ENCODE measurements at regions not wholly inside any gene's neighbourhood (a gene's known extent, or its start where the extent isn't known, plus 50 kb on each side); places are given as distances from the start of the nearest gene placed in this dataset.

DNA sequence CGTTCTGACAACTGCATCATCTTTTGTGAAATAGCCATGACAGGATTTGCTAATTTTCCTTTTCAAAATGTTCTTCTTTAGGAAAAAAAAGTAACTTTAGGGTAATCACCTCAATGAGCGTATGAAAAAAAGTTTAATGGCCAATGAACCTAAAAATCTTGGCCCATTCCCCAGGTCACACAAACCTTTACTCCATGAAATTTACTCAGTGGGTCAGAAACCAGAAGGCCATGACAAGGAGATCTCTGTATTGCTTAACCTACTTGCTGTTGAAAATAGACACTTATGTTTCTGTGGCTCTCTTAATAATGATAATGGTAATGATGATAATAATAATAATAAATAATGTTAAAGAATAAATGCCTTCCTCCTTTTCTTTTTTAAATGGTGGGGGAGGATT, 180.8 kb upstream of the IRX3 start:
- FAIRE-seq: no peak

DNA sequence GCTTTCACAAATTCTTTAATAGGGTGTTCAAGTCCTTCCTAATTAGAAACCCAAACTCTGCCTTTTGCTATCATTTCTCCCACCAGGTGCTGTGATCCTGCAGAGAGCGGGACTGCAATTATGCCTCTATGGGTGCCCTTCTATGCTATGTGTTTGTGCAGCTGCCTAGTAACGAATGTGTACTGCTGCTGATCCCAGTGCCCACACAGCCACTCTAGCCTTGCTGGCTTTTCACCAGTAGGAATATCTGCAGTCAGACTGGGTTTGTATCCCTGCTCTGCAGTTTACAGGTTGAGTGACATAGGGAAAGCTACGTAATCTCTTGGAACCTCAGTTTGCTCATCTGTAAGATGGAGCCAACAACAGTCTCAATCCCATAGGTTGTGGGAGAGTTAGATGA, 179.6 kb upstream of the IRX3 start:
- no peak for FAIRE-seq

DNA sequence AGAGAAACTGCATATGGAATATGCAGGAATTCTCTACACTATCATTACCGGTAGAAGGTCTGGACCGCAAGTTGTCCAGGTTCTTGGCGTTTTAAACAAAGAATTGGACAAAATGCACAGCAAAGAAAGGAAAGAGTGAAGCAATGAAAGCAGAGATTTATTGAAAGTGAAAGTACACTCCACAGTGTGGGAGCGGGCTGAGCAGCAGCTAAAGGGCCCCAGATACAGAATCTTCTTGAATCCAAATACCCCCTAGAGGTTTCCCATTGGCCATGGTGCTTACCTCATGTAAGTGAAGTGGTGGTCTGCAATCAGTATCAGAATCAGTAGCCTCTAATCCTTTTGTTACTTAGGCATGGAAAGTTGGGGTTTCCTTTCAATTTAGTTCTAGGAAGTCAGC, 178.5 kb upstream of the IRX3 start:
- no peak for FAIRE-seq

DNA sequence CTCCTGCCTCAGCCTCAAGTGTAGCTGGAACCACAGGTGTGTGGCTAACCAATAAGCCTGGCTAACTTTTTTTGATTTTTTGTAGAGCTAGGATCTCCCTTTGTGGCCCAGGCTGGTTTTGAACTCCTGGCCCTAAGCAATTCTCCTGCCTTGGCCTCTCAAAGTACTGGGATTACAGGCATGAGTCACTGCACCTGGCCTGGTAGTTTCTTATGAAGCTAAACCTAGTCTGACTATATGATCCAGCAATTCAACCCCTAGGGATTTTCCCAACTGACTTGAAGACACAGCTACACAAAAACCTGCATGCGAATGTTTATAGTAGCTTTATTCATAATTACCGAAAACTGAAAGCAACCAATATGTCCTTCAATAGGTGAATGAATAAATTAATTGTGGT, 176.2 kb upstream of the IRX3 start:
- FAIRE-seq: no peak

DNA sequence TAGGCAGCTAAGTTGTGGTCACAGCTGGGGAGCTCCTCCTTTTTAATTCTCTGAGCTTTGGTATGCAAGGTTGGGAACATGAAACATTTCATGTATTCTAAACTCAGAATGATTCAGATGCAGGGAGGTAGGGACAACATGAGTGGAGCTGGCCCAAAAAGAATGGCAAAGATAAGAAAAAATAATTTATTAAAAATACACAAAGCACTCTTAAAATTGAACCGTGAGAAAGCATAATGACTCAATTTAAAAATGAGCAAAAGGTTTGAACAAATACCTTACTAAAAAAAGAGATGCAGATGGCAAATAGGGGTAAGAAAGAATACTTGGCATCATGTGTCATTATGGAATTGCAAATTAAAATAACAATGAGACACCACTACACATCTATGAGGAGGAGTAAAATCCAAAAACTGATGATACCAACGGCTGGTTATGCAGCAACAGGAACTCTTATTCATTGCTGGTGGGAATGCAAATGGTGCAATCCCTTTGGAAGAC, 175.6 kb upstream of the IRX3 start:
- FAIRE-seq: no peak

DNA sequence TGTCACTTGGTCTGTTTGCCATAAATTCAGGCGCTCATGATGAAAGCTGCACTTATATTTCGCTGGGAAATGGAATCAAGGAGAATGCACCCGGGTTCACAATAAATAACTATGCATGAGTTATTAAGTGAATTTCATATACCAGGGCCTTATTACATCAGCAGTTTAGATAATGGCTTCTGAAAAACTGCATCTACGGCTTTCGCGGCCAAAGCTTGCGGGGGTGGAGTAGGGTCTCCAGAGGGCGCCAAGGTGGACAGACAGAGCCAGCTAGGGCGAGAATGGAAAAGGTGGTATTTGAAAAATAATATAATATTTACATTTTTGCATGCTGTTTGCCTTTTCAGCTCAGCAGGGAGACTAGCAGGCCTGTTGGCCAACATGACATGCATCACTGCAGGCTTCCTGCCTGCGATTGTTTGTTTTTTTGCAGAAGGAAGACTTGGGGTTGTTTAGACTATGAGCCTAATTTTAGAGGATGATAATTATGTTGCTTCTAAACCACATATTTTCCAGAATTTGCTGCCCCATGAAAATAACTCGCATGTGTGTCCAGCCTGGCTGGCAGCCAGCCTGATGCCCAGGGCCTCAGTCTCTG, 173.8 kb upstream of the IRX3 start:
- no peak for FAIRE-seq

DNA sequence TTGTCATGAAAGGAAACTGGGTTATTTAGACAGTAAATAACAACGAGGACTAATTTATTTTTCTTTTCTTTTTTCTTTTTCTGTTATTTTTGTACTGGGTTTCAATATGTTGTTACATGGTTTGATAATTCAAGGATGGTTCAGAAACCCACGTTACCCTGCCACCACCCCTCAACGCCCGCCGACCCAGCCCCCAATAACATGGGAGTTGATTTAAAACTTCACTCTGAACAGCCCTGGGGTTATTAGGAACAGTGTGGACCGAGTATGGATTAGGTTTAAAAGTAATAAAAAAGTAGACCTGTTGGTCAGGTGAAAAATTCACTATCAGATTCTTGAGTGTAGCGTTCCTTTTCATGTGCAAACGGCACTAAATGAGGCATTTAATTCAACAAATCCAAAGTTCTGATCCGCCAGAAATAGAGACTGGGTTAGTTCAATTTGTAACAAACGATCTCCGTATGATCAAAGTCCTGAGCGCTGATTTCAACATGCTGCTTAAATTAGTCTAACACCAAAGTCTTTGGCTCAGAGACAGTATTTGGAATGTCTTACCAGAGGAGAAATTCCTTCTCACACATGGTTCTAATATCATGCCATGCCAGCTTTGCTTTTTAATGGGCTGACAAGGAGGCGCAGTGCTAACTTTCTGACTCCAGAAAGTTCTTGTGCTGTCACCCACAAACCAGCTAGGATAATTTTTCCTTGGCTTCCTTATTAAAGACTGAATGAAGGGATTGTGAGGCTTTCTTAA, 173.1 kb upstream of the IRX3 start:
- no peak for FAIRE-seq

DNA sequence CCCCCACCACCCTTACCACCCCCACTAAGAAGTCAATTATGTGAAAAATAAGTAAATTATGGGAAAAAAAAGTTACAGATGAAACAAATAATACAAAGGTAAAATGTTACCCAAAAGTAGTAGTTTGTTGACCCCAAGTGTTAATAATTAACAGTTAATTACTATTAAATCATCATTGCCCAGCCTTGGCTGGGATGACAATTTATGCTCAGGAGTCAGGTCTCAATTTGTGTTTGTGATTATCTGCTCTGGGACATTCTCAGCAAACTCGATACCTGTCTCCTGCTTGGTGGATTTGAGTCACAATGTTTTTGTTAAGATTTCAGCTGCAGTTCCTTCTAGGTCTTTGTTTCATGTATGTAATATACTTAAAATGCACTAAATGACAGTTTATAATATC, 172.3 kb upstream of the IRX3 start:
- no peak for FAIRE-seq

DNA sequence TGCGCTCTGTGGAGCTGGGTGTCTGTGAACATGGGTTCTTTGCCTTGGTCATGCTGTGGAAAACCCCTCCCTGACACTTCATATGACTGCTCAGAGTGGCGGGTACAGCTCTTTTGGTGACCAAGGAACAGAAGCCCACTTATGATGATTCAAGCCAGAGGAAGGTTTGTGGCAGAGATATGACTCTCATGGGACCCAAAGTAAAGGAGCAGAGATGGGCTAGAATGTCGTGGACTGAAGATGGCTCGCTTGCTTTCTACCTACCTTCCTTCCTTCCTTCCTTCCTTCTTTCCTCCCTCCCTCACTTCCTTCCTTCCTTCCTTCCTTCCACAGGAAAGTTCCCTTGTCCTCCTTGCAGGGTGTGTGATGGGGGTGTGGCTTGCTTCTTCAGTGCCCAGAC, 169.7 kb upstream of the IRX3 start:
- no peak for FAIRE-seq

DNA sequence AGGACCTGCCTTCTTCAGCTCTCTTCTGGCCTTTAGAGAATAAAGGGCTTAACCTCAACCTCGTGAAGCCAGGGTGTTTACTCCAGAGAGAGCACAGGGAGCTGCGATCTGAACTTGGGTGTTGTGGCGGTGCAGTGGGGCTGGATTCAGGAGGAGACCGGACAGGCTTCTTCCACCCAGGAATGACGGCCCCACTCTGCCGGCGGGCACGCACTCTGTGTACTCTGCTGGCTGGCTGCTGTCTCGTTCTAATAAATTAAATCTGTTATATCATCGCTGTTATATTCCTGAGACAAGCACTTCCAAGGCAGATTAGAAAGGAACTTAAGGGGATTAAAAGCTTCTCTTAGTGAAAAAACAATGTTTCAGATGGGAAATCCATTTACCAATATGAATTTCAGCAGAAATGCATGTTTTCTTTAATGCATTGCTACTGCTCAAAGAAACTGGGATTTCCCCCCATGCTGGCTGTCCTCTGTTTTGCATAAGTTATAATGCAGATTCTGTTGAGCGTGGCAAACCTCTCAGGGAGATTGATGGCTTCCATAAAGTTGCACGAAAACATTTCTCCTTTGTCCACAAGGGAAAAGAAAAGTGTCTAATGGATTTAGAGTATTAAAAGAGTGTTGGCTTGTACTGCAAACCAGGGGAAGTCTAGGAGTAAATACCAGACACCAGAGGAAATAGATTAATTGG, 168.6 kb upstream of the IRX3 start:
- no peak for FAIRE-seq

DNA sequence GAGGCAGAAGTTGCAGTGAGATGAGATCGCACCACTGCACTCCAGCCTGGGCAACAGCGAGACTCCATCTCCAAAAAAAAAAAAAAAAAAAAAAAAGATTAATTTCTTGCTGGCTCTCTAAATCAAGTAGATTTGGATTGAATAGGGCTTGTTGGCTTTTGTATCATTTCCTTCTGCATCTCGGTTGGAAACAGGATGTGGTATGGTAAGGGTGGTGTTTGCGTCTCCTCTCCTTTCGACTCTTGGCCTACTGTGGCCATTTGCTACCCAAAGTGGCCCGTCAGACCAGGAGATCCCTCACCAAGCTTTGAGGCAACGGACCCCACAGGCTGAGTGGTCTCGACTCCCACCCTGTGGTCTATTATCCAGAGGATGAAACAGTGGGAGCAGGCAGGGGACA, 168.0 kb upstream of the IRX3 start:
- no peak for FAIRE-seq

DNA sequence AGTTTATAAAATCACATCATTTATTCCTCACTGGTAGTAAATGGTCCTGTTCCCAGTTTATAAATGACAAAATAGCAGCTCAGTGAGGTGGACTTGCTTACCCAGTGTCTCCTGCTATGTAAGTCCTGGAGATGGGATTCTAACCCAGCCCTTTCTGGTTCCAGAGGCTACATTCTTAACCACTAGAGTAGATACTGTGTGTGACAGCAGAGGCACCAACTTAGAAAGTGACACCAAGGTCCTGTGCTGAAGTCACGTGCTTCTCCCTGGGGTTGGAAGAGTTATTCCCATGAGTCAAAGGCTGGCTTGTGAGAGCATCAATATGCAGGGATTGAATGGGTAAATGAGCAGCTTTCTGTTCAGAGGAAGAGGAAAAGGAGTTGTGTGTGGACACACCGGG, 167.3 kb upstream of the IRX3 start:
- no peak for FAIRE-seq

DNA sequence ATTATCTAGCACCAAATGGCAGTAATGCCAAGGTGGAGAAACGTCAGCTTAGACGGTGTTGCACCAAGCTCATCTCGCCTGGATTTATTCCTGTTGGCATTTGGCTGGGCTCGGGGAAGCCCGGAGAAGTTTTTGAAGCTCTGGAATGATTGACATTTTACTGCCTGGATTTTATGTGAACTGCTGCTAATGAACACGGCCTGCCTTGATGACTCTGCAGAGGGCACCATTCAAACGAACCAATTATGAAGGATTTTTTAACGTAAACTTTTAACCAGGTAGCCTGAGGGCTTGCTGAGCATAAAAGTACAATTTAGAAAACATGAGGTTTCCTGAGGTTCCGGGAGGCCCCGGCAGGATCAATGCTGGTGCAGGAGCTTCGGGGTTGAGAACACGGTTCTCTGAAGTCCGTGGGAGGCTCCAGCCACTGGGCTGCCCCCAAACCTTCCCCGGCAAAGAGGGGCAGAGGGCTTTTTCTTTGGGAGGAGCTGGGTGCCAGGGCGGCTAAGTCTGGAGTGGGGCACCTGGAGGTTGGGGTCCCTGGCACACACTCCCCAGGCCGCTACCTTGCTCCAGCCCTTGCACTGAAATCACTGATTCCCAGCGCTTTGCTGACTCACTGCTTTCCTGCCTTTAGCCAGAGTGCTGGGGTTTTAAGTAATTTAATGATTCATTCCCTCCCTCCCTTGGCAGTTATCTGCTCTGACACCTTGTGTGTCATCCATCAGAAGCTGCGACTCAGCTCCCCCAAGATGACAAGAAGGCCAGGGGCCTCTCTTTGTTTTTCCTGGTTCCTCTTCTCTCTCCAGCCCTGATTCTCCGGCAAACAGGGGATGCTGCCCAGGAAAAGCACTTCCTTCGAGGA, 161.2 kb upstream of the IRX3 start:
- no peak for FAIRE-seq

DNA sequence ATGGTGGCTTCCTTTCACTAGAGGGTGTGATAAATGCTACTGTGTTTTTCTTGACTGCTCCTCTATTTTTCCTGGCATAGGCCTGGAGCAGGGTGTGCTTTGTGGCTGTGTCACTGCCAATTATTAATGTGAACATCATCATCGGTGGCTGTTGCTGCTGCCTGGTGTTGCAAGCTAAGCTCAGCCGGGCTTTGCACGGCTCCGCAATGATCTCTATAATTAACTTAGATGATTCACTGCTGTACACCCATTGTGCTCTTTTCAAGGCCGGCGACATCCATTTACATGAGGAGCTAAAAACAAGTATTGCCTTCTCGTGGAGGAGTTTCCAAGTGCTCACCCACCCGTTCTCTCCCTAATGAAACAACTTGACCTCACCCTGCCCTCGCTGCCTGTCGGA, 160.1 kb upstream of the IRX3 start:
- no peak for FAIRE-seq

DNA sequence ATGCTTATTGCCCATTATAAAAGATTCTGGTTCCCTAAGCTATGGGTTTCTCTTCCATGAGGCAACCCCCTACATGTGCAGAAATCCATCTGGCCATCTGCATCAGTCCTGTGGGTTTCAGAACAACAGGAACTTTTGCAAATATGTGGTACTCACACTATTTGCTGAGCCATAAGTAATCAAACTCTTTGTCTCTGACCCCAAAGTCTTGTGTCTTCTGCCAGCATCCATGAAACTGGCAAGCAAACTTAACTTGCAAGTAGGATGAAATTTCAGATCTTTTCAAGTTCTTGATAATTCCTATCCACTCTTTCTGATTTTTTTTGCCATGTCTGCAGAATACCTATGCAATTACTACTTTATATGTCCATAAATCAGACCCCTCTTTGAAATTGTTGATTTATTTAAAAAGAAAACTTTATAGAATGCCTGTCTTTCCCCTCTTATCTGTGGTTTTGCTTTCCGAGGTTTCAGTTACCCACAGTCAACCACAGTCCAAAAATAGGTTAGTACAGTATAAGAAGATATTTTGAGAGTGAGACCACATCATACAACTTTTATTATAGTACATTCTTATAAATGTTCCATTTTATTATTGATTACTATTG, 158.4 kb upstream of the IRX3 start:
- no peak for FAIRE-seq

DNA sequence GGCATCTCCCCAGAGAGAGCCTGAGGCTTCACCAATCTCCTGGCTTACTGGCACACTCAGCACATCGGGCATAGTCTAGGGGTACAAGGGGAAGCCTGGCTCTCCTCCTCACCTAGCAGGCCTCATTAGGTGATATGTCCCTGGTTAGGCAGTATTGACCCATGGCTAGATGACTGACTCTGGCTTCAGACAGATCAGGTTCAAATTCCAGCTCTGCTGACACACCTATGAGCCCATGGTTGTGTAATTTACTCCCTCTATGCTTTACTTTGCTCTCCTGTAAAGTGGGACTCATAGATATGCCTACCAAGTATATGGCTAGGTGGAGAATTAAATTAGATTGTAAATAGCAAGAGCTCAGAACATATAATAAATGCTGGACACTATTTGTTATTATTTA, 157.3 kb upstream of the IRX3 start:
- no peak for FAIRE-seq

DNA sequence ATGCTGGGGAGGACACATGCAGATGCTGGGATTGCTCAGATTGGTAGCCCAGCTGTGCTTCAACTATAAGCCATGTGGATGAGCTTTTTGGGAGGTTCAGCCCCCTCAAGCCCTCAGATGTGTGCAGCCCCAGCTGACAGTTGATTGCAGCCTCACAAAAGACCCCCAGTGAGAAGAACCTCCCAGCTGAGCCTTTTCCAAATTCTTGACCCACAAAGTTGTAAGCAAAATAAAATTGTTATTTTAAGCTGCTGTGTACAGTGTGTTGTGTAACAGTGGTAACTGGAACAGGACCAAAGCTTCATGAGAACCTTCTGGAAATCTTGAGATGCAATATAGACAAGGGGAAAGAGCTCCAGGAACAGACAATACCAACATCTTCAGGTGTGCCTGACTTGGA, 156.8 kb upstream of the IRX3 start:
- no peak for FAIRE-seq

DNA sequence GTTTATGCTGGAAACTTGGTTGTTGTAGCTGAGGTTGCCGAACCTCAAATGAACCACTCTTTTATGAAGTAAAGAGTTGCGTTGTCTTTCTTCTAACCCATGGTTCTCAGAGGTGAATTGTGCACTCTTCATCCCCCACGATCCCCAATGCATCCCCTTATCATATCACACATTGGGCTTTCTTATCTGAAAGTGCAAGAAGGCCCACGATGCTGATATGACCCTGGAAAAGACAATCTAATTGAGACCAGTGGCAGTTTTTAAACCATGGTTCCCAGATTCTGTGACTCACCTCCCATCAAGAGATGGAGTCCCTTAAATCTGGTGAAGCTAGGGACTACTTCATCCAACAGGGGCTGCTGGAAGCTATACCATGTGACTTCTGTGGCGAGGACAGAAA, 156.3 kb upstream of the IRX3 start:
- FAIRE-seq: no peak

DNA sequence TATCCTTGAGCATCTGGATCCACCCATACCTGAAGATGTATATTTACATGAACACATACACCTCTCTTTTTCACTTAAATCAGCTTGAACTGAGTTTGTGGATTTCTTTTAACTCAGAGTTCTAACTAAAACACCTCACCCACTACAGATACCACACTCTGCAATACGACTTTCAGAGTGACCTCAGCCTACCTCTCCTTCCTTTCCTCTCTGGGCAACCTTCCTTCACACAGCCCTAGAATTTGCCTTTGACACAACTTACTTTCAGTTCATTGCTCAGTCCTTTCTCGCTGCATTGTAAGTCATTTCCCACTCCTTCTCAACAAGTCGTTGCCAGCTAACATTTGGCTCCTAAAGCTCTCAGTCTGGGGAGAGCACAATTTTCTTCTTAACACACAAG, 151.9 kb upstream of the IRX3 start:
- no peak for FAIRE-seq

DNA sequence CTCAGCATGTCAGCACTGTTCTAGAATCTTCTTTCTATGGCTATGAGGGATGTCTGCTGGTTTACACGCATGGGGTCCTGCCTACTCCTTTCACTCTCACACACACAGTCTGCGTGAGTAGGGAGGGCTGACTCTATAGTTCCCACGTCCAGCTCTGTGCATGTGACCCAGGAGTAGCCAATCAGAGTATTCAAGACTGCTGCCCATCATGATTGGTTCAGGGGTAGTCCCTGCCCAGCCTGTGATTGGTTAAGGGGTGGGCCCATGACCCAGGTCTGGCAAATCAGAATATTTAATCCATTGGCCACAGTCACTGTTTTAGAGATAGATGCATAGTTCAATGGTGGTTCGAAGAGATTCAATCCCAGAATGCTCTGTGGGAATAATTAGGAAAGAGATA, 151.3 kb upstream of the IRX3 start:
- FAIRE-seq: no peak

DNA sequence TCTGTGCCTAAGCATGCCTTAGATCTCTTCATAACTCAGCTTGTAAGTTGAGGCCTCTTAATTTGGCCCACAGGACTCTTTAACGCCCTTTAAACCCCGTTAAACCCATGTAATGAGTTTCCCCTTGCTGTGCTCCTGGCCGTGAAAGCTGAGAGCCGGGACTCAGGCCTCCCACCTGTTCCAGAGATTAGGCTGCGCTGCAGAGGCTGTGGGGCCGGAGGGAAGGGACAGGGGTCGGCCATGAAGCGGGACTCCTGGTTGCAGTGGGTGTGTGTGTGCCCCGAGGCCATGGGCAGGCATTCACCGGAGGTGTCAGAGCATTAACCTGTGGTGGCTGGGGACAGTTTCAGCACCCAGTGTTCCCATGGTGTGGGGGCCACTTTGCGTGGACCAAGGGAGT, 150.8 kb upstream of the IRX3 start:
- no peak for FAIRE-seq

DNA sequence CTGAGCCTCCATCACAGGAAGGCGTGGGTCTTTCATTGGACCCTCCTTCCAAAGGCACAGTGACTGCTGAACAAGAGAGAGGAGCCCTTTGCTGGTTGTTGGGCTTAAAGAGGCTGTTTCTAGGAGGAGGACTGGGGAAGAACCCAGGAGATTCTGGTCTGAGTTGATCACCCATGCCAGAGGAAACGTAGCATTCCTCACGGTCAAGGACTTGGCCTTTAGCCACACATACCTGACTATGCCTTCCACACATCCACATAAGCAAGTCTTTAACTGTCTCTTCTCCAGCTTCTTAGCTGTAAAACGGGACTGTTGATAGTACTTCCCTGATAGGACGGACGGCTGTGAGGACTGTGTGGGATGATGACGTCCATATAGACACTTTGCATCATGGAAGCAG, 149.8 kb upstream of the IRX3 start:
- FAIRE-seq: no peak

DNA sequence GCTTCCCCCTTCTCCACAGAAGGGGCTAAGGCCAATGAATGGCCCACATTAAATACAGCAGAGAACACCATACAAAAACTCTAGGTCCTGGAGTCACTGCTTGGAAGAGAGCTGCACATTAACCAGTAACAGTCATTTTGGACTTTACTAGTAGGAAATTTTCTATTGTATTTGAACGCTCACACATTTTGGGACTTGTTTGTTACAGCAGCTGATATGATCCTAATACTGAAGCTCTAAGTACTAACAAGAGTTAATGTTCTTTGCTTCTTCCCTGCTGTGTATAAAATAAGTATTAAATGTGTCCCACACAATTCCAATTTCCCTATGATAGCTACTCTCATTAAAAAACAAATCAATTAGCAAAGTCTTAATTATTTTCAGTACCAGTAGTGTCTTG, 148.3 kb upstream of the IRX3 start:
- no peak for FAIRE-seq
